ENCODE measurements at regions not wholly inside any gene's neighbourhood (a gene's known extent, or its start where the extent isn't known, plus 50 kb on each side); places are given as distances from the start of the nearest gene placed in this dataset.

DNA sequence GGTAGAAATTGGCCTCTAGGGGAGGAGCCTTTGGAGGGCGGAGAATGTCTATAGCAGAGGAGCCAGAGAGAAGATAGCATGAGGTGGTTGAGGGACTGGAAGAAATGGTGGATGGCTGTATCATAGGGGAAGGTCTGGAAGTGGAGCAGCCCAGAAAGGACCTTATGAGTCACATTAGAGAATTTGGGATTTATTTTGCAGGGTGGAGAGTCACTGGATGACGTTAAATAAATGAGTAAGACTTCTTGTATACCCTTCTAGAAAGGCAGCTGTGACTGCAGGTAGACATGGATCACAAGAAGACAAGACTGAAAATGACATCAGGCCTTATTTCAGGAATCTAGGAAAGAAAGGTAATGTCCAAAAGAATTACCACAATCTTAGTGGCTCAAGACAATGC lies 208.2 kb upstream of the TMTC1 start:
- DNase-seq: no peak
- TF ChIP-seq, protein P1, sequence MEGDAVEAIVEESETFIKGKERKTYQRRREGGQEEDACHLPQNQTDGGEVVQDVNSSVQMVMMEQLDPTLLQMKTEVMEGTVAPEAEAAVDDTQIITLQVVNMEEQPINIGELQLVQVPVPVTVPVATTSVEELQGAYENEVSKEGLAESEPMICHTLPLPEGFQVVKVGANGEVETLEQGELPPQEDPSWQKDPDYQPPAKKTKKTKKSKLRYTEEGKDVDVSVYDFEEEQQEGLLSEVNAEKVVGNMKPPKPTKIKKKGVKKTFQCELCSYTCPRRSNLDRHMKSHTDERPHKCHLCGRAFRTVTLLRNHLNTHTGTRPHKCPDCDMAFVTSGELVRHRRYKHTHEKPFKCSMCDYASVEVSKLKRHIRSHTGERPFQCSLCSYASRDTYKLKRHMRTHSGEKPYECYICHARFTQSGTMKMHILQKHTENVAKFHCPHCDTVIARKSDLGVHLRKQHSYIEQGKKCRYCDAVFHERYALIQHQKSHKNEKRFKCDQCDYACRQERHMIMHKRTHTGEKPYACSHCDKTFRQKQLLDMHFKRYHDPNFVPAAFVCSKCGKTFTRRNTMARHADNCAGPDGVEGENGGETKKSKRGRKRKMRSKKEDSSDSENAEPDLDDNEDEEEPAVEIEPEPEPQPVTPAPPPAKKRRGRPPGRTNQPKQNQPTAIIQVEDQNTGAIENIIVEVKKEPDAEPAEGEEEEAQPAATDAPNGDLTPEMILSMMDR (IDR thresholded peaks at IDR 0.05): no peak
- Histone ChIP-seq H3K4me2 (replicated peaks; ENCODE audit: extremely low read depth, low read length, poor library complexity, severe bottlenecking) (no peak overlapping the region), H3K4me3 (replicated peaks in 1 of 3; ENCODE audit: low read depth in 2 of 3, low read length in 3 of 3) (no peak overlapping the region), H3K27ac (ENCODE audit: low read depth in 1 of 2, low read length in 2 of 2) (no peak overlapping the region), H3K9ac (ENCODE audit: insufficient read depth, low read length, poor library complexity, severe bottlenecking) (no peak overlapping the region), H3K27me3 (ENCODE audit: control insufficient read depth in 2 of 2, insufficient read depth in 2 of 2, low read length in 2 of 2) (no peaks in the 10 kb centered on the region), H4K20me1 (ENCODE audit: insufficient read depth, low read length) (no peaks in the 10 kb centered on the region), H3K36me3 (replicated peaks in 1 of 2; ENCODE audit: control insufficient read depth in 1 of 2, insufficient read depth in 2 of 2, low read length in 2 of 2) (no peaks in the 10 kb centered on the region), H3K79me2 (ENCODE audit: insufficient read depth, low read length) (no peaks in the 10 kb centered on the region), H3K9me3 (replicated peaks in 1 of 2; ENCODE audit: control insufficient read depth in 1 of 2, insufficient read depth in 1 of 2, low read length in 2 of 2) (no peaks in the 10 kb centered on the region), H3K4me1 (ENCODE audit: control insufficient read depth in 1 of 2, insufficient read depth in 2 of 2, low read length in 2 of 2) (no peaks in the 10 kb centered on the region), H2AFZ (ENCODE audit: insufficient read depth, low read depth, low read length, poor library complexity, severe bottlenecking) (no peak overlapping the region)
- H3K36me3 Mint-ChIP-seq: no peaks in the 10 kb centered on the region
- intact Hi-C loops (cut with micrococcal nuclease): no loop called here
- WGBS (ENCODE audit: insufficient coverage): 59% methylated on average over 2 of the region's 2 CpGs
- no peaks in the 10 kb centered on the region for H3K4me1 Mint-ChIP-seq
- H3K27ac Mint-ChIP-seq: no peak overlapping the region
- H3K9me3 Mint-ChIP-seq: peaks cover 0 to 2% (median 0%) of the 10 kb centered on the region in 7 donors
- peaks cover 0 to 2% (median 0%) of the 10 kb centered on the region in 3 donors for H3K27me3 Mint-ChIP-seq (ENCODE audit: low read depth in 3 of 3)
- H3K4me3 Mint-ChIP-seq: no peak overlapping the region

DNA sequence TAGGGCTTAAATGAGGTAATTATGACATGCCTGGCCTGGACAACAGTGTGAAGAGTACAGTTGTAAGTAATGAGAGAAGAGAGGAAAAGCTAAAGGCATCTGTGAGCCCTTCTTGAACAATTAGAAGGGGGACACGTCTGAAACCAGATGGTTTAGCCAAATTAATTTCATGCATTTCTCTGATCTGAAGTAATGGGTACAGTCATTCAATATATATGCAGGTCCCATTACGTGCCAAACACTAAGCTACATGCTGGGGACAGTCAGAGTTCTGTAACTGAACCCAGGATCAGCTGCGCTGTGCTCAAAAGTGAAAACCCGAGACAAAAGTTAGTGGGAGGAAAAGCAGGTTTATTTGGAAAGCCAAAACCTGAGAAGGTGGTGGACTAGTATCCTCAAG lies 207.2 kb upstream of the TMTC1 start:
- H3K9me3 ChIP-seq (replicated peaks in 1 of 2; ENCODE audit: control insufficient read depth in 1 of 2, insufficient read depth in 1 of 2, low read length in 2 of 2): no peaks in the 10 kb centered on the region
- TF ChIP-seq, protein P1 (IDR thresholded peaks at IDR 0.05): no peak
- H3K27ac Mint-ChIP-seq: no peak overlapping the region
- H3K4me3 Mint-ChIP-seq: no peak overlapping the region
- no peaks in the 10 kb centered on the region for H3K4me1 Mint-ChIP-seq
- WGBS (ENCODE audit: insufficient coverage): 89% methylated on average over 3 of the region's 4 CpGs
- no peaks in the 10 kb centered on the region for H3K36me3 ChIP-seq (replicated peaks in 1 of 2; ENCODE audit: control insufficient read depth in 1 of 2, insufficient read depth in 2 of 2, low read length in 2 of 2)
- DNase-seq: no peak
- no peaks in the 10 kb centered on the region for H4K20me1 ChIP-seq (ENCODE audit: insufficient read depth, low read length)
- no peak overlapping the region for H3K9ac ChIP-seq (ENCODE audit: insufficient read depth, low read length, poor library complexity, severe bottlenecking)
- H3K4me3 ChIP-seq (replicated peaks in 1 of 3; ENCODE audit: low read depth in 2 of 3, low read length in 3 of 3): no peak overlapping the region
- no peak overlapping the region for H3K4me2 ChIP-seq (replicated peaks; ENCODE audit: extremely low read depth, low read length, poor library complexity, severe bottlenecking)
- no peaks in the 10 kb centered on the region for H3K27me3 ChIP-seq (ENCODE audit: control insufficient read depth in 2 of 2, insufficient read depth in 2 of 2, low read length in 2 of 2)
- H3K27me3 Mint-ChIP-seq (ENCODE audit: low read depth in 3 of 3): peaks cover 0 to 2% (median 0%) of the 10 kb centered on the region in 3 donors
- no peak overlapping the region for H2AFZ ChIP-seq (ENCODE audit: insufficient read depth, low read depth, low read length, poor library complexity, severe bottlenecking)
- no peaks in the 10 kb centered on the region for H3K4me1 ChIP-seq (ENCODE audit: control insufficient read depth in 1 of 2, insufficient read depth in 2 of 2, low read length in 2 of 2)
- intact Hi-C loops (cut with micrococcal nuclease): no loop called here
- no peak overlapping the region for H3K27ac ChIP-seq (ENCODE audit: low read depth in 1 of 2, low read length in 2 of 2)
- H3K36me3 Mint-ChIP-seq: no peaks in the 10 kb centered on the region
- peaks cover 0 to 2% (median 0%) of the 10 kb centered on the region in 7 donors for H3K9me3 Mint-ChIP-seq
- H3K79me2 ChIP-seq (ENCODE audit: insufficient read depth, low read length): no peaks in the 10 kb centered on the region
